Kidney (tissue), 13 donors: ENCODE measurements at regions not wholly inside any gene's neighbourhood (a gene's known extent, or its start where the extent isn't known, plus 50 kb on each side); places are given as distances from the start of the nearest gene placed in this dataset.

Experiments used
- DNase-seq, 5 donors: peaks; one replicate each; pipeline ENCODE4 v3.0.0-alpha.2; 2013 to 2020
- FAIRE-seq: peaks from 2 replicates; lab custom pipeline; 2012; peaks lifted over from hg19 to GRCh38; lab: Jason Lieb, UNC
- H3K27ac ChIP-seq, 2 donors: one replicate each; pipeline ENCODE4 v1.7.0; 2013; ENCODE audit warnings: low read depth in 2 of 2, low read length in 2 of 2, inconsistent platforms in 1 of 2
- H3K27me3 ChIP-seq: one replicate; pipeline ENCODE4 v1.7.1; 2013; ENCODE audit warnings: low read length, inconsistent platforms; ENCODE audit not compliant: control insufficient read depth, insufficient read depth
- H3K36me3 ChIP-seq, 3 donors: one replicate each; pipeline versions ENCODE4 v1.7.0 to v1.7.1; 2013; ENCODE audit warnings: low read length in 3 of 3, control low read depth in 1 of 3, inconsistent platforms in 1 of 3; ENCODE audit not compliant: insufficient read depth in 3 of 3, control insufficient read depth in 2 of 3
- H3K4me1 ChIP-seq, 3 donors: one replicate each; pipeline versions ENCODE4 v1.7.0 to v1.7.1; 2013; ENCODE audit warnings: low read length in 3 of 3, inconsistent platforms in 1 of 3, low read depth in 1 of 3; ENCODE audit not compliant: control insufficient read depth in 2 of 3, insufficient read depth in 2 of 3
- H3K4me3 ChIP-seq, 3 donors: one replicate each; pipeline versions ENCODE4 v1.7.0 to v1.8.1; 2013; ENCODE audit warnings: low read length in 3 of 3, control low read depth in 1 of 3, inconsistent platforms in 1 of 3
- H3K9ac ChIP-seq, 3 donors: one replicate each; pipeline versions ENCODE4 v1.7.0 to v1.7.1; 2013; ENCODE audit warnings: low read length in 3 of 3, control low read depth in 1 of 3, inconsistent platforms in 1 of 3
- H3K9me3 ChIP-seq, 3 donors: one replicate each; pipeline versions ENCODE4 v1.7.0 to v1.7.1; 2013; ENCODE audit warnings: low read length in 3 of 3, control low read depth in 1 of 3, inconsistent platforms in 1 of 3; ENCODE audit not compliant: control insufficient read depth in 2 of 3, insufficient read depth in 1 of 3
- intact Hi-C: fragments of 100-400 bp; cut with DNase I; formaldehyde crosslinking; loops from one replicate; pipeline ENCODE4 v1.11.1; 2022
- TF ChIP-seq, protein P1 (sequence below): IDR thresholded peaks from 3 replicates; pipeline ENCODE4 v1.5.1; 2012; ENCODE audit warnings: mild to moderate bottlenecking, moderate library complexity, borderline replicate concordance; ENCODE audit not compliant: insufficient read depth; ENCODE audit errors: extremely low read depth
- donor health status: control.
- donor health status: control.
- donor health status: control.
- donor health status: control.
- donor health status: control.
- donor health status: DM: yes; HTN: yes; CAD: no.
- donor health status: Normal renal cell carcinoma (clear cell type).

DNA sequence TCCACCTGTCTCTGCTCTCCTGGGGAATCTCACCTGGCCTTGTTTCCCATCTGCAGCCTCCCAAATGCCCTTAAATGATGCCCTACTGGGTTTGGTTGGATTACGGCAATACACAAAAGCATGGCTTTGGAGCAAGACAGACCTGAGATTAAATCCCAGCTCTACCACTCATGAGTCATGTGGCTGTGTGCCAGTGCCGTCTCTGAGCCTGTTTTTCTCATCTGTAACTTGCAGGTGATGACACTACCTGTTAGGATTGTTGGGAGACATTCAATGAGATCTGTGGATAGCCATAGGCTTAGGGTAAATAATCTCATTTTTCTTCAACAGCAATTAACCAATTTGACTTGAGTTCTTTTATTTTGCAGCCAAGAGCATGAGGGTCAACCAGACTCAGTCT, 240.3 kb downstream of the MAF start:
- intact Hi-C loops = no loop called here
- TF ChIP-seq, protein P1, sequence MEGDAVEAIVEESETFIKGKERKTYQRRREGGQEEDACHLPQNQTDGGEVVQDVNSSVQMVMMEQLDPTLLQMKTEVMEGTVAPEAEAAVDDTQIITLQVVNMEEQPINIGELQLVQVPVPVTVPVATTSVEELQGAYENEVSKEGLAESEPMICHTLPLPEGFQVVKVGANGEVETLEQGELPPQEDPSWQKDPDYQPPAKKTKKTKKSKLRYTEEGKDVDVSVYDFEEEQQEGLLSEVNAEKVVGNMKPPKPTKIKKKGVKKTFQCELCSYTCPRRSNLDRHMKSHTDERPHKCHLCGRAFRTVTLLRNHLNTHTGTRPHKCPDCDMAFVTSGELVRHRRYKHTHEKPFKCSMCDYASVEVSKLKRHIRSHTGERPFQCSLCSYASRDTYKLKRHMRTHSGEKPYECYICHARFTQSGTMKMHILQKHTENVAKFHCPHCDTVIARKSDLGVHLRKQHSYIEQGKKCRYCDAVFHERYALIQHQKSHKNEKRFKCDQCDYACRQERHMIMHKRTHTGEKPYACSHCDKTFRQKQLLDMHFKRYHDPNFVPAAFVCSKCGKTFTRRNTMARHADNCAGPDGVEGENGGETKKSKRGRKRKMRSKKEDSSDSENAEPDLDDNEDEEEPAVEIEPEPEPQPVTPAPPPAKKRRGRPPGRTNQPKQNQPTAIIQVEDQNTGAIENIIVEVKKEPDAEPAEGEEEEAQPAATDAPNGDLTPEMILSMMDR = no peak
- DNase-seq (no peak), FAIRE-seq (no peak)
- H3K27ac ChIP-seq = no peak overlapping the region
- H3K9ac ChIP-seq = no peak overlapping the region
- H3K4me3 ChIP-seq = no peak overlapping the region
- H3K9me3 ChIP-seq = no peaks in the 10 kb centered on the region
- H3K27me3 ChIP-seq = no peaks in the 10 kb centered on the region
- no peaks in the 10 kb centered on the region for H3K4me1 ChIP-seq
- no peaks in the 10 kb centered on the region for H3K36me3 ChIP-seq

DNA sequence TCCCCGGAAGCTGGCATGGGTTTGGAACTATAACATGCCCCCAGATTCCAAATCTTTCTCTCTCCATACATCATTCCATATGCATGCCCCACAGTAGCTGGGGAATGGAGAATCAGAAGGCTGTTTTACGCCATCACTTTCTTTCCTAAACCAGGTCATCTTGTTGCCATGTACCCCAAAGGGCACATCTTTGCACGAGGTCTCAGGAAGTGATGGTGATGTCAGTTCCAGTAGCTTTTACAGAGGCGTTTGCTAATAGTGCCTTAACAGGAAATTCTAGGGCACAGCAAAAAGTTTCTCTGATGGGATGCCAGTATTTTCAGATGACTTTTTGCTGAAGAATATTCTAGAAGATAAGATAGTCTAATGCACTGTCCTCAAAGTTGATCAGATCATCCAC, 241.5 kb downstream of the MAF start:
- H3K4me3 ChIP-seq = no peak overlapping the region
- no peaks in the 10 kb centered on the region for H3K36me3 ChIP-seq
- intact Hi-C loops = no loop called here
- H3K27me3 ChIP-seq = no peaks in the 10 kb centered on the region
- no peak overlapping the region for H3K9ac ChIP-seq
- H3K27ac ChIP-seq = no peak overlapping the region
- DNase-seq (no peak), FAIRE-seq (no peak)
- TF ChIP-seq, protein P1 = no peak
- H3K4me1 ChIP-seq = no peaks in the 10 kb centered on the region
- no peaks in the 10 kb centered on the region for H3K9me3 ChIP-seq

DNA sequence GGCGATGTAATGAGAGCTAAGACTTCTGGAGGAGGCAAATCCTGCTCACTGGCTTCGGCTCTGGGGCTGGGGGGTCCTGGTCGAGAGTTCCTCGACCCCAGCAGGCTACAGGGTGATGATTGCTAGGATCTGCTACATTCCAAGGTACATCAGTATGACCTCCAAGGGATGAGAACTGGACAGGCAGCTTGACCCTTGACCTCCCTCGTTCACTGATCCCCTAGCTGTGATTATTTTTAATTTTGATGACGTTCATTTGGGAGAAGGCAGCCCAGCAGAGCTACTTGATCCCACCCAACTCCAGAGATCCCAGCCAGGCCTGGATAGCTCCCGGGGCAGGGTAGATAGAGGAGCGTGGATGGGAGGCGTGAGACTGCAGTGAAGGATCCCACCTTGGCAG, 242.3 kb downstream of the MAF start:
- no peak for DNase-seq
- TF ChIP-seq, protein P1 = no peak
- H3K9ac ChIP-seq = no peak overlapping the region

DNA sequence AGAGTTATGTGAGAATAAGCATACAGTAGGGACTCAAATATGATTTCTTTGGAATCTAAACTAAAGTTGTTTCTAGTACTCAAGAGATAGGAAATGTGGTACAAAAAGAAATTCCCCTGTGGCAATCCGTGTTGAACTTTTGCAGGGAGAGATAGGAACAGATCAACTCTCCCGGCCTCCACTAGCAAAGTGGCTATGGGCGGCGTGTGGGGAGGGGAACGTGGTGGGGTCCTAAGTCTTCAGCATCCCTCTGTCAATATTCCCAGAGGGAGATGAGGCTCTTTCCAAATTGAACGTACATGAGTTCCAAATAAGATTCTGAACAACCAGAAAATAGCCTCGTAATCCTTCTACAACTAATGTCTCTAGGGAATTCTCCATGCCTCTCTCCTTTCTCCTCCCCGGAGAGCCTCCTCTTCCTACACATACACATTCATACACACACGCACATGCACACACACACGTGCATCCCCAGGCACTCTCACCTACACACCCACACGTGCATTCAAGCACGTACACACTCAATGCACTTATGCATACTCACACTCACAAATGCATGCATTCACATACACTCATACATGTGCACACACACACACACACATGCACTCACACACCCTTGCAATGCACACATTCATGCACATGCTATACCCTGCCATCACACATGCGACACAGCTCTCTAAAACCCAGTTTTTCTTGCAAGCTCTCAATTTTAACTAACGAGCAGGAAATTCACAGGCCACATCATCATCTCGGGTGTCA, 244.8 kb downstream of the MAF start:
- Histone ChIP-seq H3K9me3 (no peaks in the 10 kb centered on the region), H3K4me3 (no peak overlapping the region), H3K27ac (no peak overlapping the region), H3K36me3 (no peaks in the 10 kb centered on the region), H3K27me3 (no peaks in the 10 kb centered on the region), H3K4me1 (no peaks in the 10 kb centered on the region), H3K9ac (no peak overlapping the region)
- FAIRE-seq (no peak), DNase-seq (no peak)
- TF ChIP-seq, protein P1 = no peak
- intact Hi-C loops = no loop called here

More for the DNA sequence above, 242.3 kb downstream of the MAF start:
- Histone ChIP-seq H3K27me3 (no peaks in the 10 kb centered on the region), H3K27ac (no peak overlapping the region), H3K4me1 (no peaks in the 10 kb centered on the region), H3K4me3 (no peak overlapping the region), H3K36me3 (no peaks in the 10 kb centered on the region), H3K9me3 (no peaks in the 10 kb centered on the region)
- no peak for FAIRE-seq
- intact Hi-C loops = no loop called here
